GM23338 (cell line): ENCODE measurements at regions not wholly inside any gene's neighbourhood (a gene's known extent, or its start where the extent isn't known, plus 50 kb on each side); places are given as distances from the start of the nearest gene placed in this dataset.

Experiments used
- ATAC-seq: fragments of 200-7000 bp; cut with Tn5 transposase; 3 replicates; pipeline ENCODE4 v1.9.1; 2020
- DNase-seq: peaks from one replicate; pipeline ENCODE4 v3.0.0-alpha.2; 2015; ENCODE audit warnings: low spot score
- H2AFZ ChIP-seq: fragments of 200-600 bp; sonication (generic); 2 replicates; pipeline ENCODE4 v1.8.0; 2016; ENCODE audit warnings: antibody characterized with exemption, mild to moderate bottlenecking, moderate library complexity
- H3F3A ChIP-seq: fragments of 200-600 bp; sonication (generic); replicated peaks from 2 replicates; pipeline ENCODE4 v1.8.0; 2017; ENCODE audit warnings: antibody characterized with exemption, mixed run types, low read depth
- H3K27ac ChIP-seq: fragments of 200-600 bp; sonication (generic); 2 replicates; pipeline ENCODE4 v1.6.1; 2016; ENCODE audit warnings: low read depth
- H3K27me3 ChIP-seq: fragments of 200-600 bp; sonication (generic); 2 replicates; pipeline ENCODE4 v1.8.0; 2016; ENCODE audit warnings: mild to moderate bottlenecking, mixed run types, moderate library complexity; ENCODE audit not compliant: insufficient read depth
- H3K36me3 ChIP-seq: fragments of 200-600 bp; sonication (generic); 2 replicates; pipeline ENCODE4 v1.8.0; 2016; ENCODE audit warnings: mild to moderate bottlenecking; ENCODE audit not compliant: insufficient read depth
- H3K4me1 ChIP-seq: fragments of 200-600 bp; sonication (generic); 2 replicates; pipeline ENCODE4 v1.8.0; 2016; ENCODE audit warnings: mild to moderate bottlenecking, moderate library complexity; ENCODE audit not compliant: insufficient read depth
- H3K4me2 ChIP-seq: fragments of 200-600 bp; sonication (generic); 2 replicates; pipeline ENCODE4 v1.7.1; 2017; ENCODE audit warnings: mixed run types
- H3K4me3 ChIP-seq: fragments of 200-600 bp; sonication (generic); 2 replicates; pipeline ENCODE4 v1.6.1; 2016; ENCODE audit warnings: mixed run types
- H3K79me2 ChIP-seq: fragments of 200-600 bp; sonication (generic); replicated peaks from 2 replicates; pipeline ENCODE4 v1.8.0; 2017; ENCODE audit warnings: mild to moderate bottlenecking; ENCODE audit not compliant: insufficient read depth
- H3K9me2 ChIP-seq: fragments of 200-600 bp; sonication (generic); 2 replicates; pipeline ENCODE4 v1.8.0; 2017; ENCODE audit not compliant: insufficient read depth
- H4K20me1 ChIP-seq: fragments of 200-600 bp; sonication (generic); replicated peaks from 2 replicates; pipeline ENCODE4 v1.8.0; 2017; ENCODE audit warnings: mild to moderate bottlenecking; ENCODE audit not compliant: insufficient read depth
- H3K27ac Mint-ChIP-seq: 2 replicates; pipeline ENCODE4 v1.8.0; 2020; ENCODE audit warnings: inconsistent platforms, mild to moderate bottlenecking, moderate library complexity, mixed read lengths
- H3K27me3 Mint-ChIP-seq: 3 replicates; pipeline ENCODE4 v1.8.0; 2022; ENCODE audit warnings: low read depth, mild to moderate bottlenecking, moderate library complexity, mixed read lengths, inconsistent platforms; ENCODE audit not compliant: insufficient read depth, poor library complexity
- H3K36me3 Mint-ChIP-seq: 3 replicates; pipeline ENCODE4 v1.8.0; 2021; ENCODE audit warnings: low read depth, mild to moderate bottlenecking, inconsistent platforms, moderate library complexity, mixed read lengths
- H3K4me1 Mint-ChIP-seq: 3 replicates; pipeline ENCODE4 v1.8.0; 2020; ENCODE audit warnings: mild to moderate bottlenecking, inconsistent platforms, mixed read lengths
- H3K4me3 Mint-ChIP-seq: 3 replicates; pipeline ENCODE4 v1.8.0; 2021; ENCODE audit warnings: moderate library complexity, mild to moderate bottlenecking, inconsistent platforms, mixed read lengths
- H3K9me3 Mint-ChIP-seq: 3 replicates; pipeline ENCODE4 v1.8.0; 2020; ENCODE audit warnings: moderate library complexity, mild to moderate bottlenecking, inconsistent platforms, mixed read lengths
- CTCF ChIP-seq, 2 experiments: fragments of 200-600 bp in 1 of 2; sonication (generic) in 1 of 2; conservative IDR thresholded peaks; 2 replicates each; pipeline versions ENCODE4 v1.5.1 to v1.6.1; 2016 to 2017; ENCODE audit warnings: antibody characterized with exemption in 2 of 2, low read depth in 2 of 2, mild to moderate bottlenecking in 2 of 2, moderate library complexity in 1 of 2
- NANOG ChIP-seq: IDR thresholded peaks from 2 replicates; pipeline ENCODE4 v1.6.1; 2016; ENCODE audit warnings: antibody characterized with exemption, borderline replicate concordance
- POLR2AphosphoS5 ChIP-seq: IDR thresholded peaks from 2 replicates; pipeline ENCODE4 v1.6.1; 2016; ENCODE audit warnings: antibody characterized with exemption, low read depth
- ZNF331 ChIP-seq: fragments of 250-450 bp; sonication (Bioruptor Pico); IDR thresholded peaks from 2 replicates; pipeline ENCODE4 v1.5.0; 2020; ENCODE audit warnings: low read depth, mild to moderate bottlenecking, moderate library complexity
- ZNF462 ChIP-seq: fragments of 250-450 bp; sonication (Bioruptor Pico); IDR thresholded peaks from 2 replicates; pipeline ENCODE4 v1.5.0; 2020; ENCODE audit warnings: mild to moderate bottlenecking, moderate library complexity

GRCh38 chr11:57972013-57972367, 51.7 kb upstream of the OR9Q1 start:
- Histone ChIP-seq H3K36me3 (no peaks in the 10 kb centered on the region), H3K27ac (no peak overlapping the region), H3K79me2 (no peaks in the 10 kb centered on the region), H2AFZ (no peak overlapping the region; the same call in 1 of the 2 replicates), H4K20me1 (no peaks in the 10 kb centered on the region), H3K4me1 (no peaks in the 10 kb centered on the region), H3K4me3 (no peak overlapping the region), H3K27me3 (no peaks in the 10 kb centered on the region), H3F3A (no peaks in the 10 kb centered on the region), H3K9me2 (no peaks in the 10 kb centered on the region), H3K4me2 (no peak overlapping the region)
- Mint-ChIP-seq H3K27ac (no peak overlapping the region), H3K9me3 (no peaks in the 10 kb centered on the region), H3K36me3 (no peaks in the 10 kb centered on the region), H3K4me1 (0 out of 3 replicates have a peak, but pooled peaks cover 4% of the 10 kb centered on the region), H3K4me3 (no peak overlapping the region), H3K27me3 (peaks cover 2% of the 10 kb centered on the region)
- ATAC-seq (no peak), DNase-seq (no peak)
- TF ChIP-seq ZNF462, result no peak
- no peak for TF ChIP-seq POLR2AphosphoS5
- no peak for TF ChIP-seq NANOG
- no peak for TF ChIP-seq CTCF (conservative IDR thresholded peaks at IDR 0.05; ENCODE audit: low read depth in 2 of 2)
- TF ChIP-seq ZNF331 (CRISPR knock-in tag), result no peak
